ENCODE measurements at regions not wholly inside any gene's neighbourhood (a gene's known extent, or its start where the extent isn't known, plus 50 kb on each side); places are given as distances from the start of the nearest gene placed in this dataset.

- no peak for DNase-seq (ENCODE audit: insufficient read length, low spot score)
- FAIRE-seq, result no peak
Observed at GRCh38 chr11:116422956-116423600, 349.7 kb downstream of the BUD13 start.

- DNase-seq (ENCODE audit: insufficient read length, low spot score), result no peak
- no peak for FAIRE-seq
Observed at GRCh38 chr11:116422556-116422955, 350.2 kb downstream of the BUD13 start.

DNA sequence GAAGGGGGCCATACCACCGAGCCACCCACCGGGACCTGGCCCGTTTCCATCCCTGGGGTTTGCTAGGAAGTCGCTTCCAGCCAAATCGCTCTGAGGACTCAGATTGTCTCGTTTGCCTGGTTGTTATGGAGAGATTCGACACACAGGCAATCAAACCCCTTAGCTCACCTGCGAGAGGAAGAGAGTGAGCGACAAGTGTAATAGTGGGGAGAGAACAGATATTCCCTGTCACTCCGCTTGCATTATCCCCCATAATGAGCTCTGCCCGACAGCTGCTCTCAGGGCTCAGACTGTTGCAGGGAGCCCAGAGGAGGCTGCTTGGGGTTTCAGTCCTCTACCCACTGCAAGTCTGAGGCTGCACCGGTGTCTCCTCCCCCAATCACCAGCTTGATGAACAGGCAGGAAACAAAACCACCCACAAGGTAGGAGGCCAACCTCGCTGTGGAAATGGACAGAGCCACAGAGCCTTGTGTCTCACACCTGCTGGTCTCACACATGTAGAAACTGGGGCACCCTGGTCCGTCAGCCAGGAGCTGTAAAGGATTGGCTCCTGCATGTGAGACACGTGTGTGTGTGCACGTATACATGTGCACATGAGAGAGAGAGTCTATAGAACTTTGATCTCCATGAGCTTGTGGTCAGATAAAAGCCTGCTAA, 351.1 kb downstream of the BUD13 start:
- DNase-seq (ENCODE audit: insufficient read length, low spot score) (no peak), FAIRE-seq (no peak)

- no peak for FAIRE-seq
- no peak for DNase-seq (ENCODE audit: insufficient read length, low spot score)
Observed at GRCh38 chr11:116420770-116421528, 351.8 kb downstream of the BUD13 start.

- FAIRE-seq (no peak), DNase-seq (ENCODE audit: insufficient read length, low spot score) (no peak)
Observed at GRCh38 chr11:116420030-116420429, 352.8 kb downstream of the BUD13 start.

GRCh38 chr11:116418388-116419041, 354.3 kb downstream of the BUD13 start:
- DNase-seq (ENCODE audit: insufficient read length, low spot score), result no peak
- FAIRE-seq, result no peak

GRCh38 chr11:116416852-116417251, 355.9 kb downstream of the BUD13 start:
- no peak for FAIRE-seq
- no peak for DNase-seq (ENCODE audit: insufficient read length, low spot score)

DNA sequence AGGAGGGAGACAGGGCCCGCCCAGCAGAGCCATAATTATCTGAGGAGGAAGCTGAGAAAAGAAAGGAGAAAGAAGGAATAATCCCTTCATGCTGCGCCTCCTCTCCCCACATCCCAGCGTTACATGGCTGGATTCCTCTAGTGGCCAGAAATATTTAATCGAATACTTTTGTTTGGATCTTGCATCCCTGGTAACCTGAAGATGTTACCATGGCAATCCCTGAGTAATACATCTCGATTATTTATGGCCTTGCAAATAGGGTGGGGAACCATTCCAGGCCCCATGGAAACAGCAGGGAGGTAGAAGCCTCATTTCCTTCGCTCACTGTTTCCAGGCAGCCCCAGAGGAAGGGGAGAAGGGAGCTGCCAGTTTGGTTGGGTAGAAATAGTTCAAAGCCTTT, 357.7 kb downstream of the BUD13 start:
- DNase-seq (ENCODE audit: insufficient read length, low spot score) (no peak), FAIRE-seq (no peak)

DNA sequence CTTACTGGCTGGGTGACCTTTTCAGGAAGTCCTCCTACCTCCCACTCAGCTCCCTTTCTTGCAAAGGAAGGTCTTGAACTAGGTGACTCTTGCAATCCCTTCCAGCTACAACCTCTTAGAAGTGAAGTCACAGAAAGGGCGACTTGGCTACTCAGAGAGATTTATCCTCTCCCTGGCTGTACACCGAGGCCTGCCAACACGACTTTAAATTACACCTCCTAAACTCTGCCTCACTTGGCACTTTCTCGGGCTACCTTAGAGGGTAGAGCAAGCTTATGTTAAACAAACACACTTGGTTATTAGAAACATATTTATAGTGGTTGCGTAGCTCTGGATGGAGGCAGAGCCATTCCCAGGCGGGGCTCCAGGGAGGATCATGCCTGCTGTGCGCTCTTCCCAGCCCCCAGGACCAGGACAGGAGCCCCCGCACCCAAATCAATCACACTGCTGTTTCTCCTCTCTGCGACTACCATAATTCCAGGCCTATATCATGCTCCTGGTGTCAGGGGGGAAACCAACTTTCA, 358.4 kb downstream of the BUD13 start:
- no peak for DNase-seq (ENCODE audit: insufficient read length, low spot score)
- no peak for FAIRE-seq

DNA sequence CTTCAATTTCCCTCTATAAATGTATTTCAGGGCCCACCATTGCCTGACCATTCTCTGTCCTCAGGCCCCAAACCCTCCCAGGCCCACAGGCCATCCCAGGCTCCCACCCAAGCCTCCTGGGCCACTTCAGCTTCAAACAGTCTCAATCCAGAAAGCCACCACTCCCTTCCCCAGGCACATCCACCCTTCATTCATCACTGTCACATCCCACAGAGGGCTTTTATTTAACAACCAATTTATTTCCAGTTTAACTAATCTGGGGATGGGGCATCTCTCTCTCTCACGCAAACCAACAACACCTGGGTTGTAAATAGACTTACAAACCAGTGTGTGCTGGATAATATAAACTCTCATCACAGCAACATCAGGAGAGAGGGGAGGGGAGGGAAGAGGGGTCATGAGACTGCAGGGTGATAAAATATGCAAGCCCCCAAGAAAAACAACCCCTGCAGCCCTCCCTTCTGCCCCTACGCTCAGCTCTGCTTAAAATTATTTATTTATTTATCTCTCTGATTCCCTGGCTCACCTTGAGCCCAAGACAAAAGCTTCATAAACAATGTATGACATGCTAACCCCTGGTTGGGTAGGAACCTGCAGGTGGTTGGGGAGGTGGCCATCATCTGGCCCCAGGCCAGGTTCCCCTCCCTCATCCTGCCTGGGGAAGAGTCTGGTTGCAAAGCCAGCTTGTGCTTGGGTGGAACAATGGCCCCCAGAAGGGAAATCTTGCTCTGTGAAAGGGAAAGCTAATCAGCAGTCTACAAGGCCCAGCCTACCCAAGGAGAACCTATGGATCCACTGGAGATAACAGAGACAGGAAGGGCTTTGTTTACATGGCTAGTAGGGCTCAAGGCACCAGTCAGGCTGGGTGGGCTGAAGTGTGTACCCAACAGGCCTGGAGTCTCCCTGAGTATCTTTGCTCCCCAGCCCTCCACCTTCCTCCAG, 359.2 kb downstream of the BUD13 start:
- DNase-seq (ENCODE audit: insufficient read length, low spot score), result no peak
- FAIRE-seq, result no peak

DNA sequence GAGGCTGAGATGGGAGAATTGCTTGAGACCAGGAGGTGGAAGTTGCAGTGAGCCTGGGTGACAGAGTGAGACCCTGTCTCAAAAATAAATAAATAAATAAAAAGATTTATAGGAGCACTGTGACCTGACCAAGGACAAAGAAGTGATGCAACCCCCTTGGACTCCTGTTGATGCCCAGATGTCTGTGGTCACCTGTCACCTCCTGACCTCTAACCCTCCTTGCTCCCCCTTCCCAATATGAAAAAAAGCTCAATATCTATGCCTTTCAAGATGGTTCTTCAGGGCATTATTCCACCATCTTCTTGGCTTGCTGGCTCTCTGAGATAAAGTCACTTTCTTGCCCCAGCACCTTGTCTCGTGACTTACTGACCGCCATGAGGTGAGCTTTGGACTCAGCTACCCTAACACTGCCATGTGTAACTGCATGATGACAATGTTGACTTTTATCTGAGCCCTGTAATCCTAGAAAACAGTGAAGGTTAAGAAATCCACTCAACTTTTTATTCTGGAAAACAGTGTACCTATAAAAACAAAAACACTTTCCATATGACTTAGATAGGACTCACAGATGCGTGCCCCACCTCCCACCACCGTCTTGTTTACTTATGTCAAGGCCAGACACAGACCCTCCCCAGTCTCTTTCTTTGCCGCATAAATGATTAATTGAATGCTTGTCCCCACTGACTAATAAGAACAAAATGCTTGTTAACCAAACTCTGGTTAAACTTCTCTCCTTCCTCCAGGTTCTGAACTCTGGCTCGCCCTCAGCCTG, 360.5 kb downstream of the BUD13 start:
- DNase-seq (ENCODE audit: insufficient read length, low spot score), result no peak
- no peak for FAIRE-seq

- FAIRE-seq, result no peak
- DNase-seq (ENCODE audit: insufficient read length, low spot score), result no peak
Observed at GRCh38 chr11:116409238-116409637, 363.5 kb downstream of the BUD13 start.

- DNase-seq (ENCODE audit: insufficient read length, low spot score) (no peak), FAIRE-seq (no peak)
Observed at GRCh38 chr11:116406042-116406441, 366.7 kb downstream of the BUD13 start.

GRCh38 chr11:116404462-116404798, 368.4 kb downstream of the BUD13 start:
- no peak for FAIRE-seq
- DNase-seq (ENCODE audit: insufficient read length, low spot score), result no peak

DNA sequence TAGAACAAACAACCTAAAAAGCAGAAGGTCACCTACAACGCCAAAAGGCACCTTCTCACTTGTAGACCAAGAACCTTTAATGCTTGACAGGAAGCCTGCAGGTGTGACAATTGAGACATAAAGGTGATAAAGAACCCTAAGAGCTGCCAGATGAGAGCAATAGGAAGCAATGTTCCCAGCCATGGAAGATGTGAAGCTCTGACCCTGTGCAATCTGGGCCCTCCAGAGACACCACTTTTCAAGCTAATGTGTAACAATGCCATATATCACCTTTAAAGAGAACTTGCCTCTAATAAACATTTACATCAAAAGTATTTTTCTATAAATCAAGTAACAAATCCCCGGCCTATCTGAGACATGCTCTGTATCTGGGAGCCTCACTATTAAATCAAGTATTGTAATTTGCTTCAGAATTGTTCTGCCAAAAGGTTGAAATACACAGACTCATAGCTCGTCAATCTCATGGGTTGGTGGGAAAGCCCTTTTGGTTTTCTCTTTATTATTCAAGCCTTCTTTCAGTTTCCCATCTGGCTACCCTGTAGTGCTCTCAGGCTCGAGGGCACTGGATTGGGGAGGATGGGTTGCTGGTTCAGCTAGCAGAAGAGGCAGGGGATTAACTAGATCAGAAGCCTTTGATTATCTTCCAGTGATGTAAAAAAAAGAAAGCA, 368.9 kb downstream of the BUD13 start:
- DNase-seq (ENCODE audit: insufficient read length, low spot score), result no peak

DNA sequence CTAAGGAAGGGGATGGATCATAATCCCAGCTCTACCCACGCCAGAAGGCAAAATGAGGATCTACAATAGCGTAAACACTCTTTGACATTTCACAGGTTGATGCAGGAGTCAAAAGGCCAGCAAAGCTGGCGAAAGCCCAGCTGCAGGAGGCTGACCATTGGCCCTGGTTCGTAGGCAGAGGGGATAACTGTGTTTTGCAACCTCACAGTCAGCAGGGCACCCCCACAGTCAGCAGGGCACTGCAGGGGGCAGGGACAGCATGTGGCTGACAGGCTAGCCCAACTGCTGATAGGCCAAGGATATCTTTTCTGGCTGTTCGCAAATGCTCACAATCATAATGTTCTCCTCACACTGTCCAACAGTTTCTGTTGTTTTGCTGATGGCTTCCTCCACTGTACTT, 372.7 kb downstream of the BUD13 start:
- FAIRE-seq (no peak), DNase-seq (ENCODE audit: insufficient read length, low spot score) (no peak)

More for the DNA sequence above, 368.9 kb downstream of the BUD13 start:
- FAIRE-seq, result no peak

GRCh38 chr11:116397602-116398084, 375.1 kb downstream of the BUD13 start:
- FAIRE-seq (no peak), DNase-seq (ENCODE audit: insufficient read length, low spot score) (no peak)

DNA sequence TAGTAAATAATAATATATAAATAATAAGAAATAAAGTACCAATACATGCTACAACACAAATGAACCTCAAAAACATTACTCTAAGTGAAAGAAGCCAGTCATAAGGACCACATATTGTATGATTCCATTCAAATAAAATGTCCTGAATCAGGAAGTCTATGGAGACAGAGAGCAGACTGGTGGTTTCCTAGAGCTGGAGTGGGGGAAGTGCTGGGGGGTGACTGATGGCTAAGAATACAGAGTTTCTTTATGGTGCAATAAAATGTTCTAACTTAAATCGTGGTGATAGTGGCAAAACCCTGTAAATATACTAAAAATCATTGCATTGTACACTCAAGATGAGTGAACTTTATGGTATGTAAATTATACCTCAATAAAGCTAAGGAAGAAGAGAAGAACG, 376.5 kb downstream of the BUD13 start:
- FAIRE-seq, result no peak
- DNase-seq (ENCODE audit: insufficient read length, low spot score), result no peak

- FAIRE-seq (no peak), DNase-seq (ENCODE audit: insufficient read length, low spot score) (no peak)
Observed at GRCh38 chr11:116394022-116394421, 378.8 kb downstream of the BUD13 start.
